Peyer's patch (tissue), 4 donors: ENCODE measurements at regions not wholly inside any gene's neighbourhood (a gene's known extent, or its start where the extent isn't known, plus 50 kb on each side); places are given as distances from the start of the nearest gene placed in this dataset.

ENCODE experiments used
- DNase-seq, 3 donors: peaks; one replicate each; pipeline ENCODE4 v3.0.0-alpha.2; 2017 to 2019
- H3K27ac ChIP-seq, 4 donors: fragments of 200-600 bp; sonication (generic); one replicate each; pipeline ENCODE4 v1.5.1; 2016 to 2019
- H3K27me3 ChIP-seq, 2 donors: fragments of 200-600 bp; sonication (generic); one replicate each; pipeline ENCODE4 v1.5.1; 2019
- H3K36me3 ChIP-seq, 3 donors: fragments of 200-600 bp; sonication (generic); one replicate each; pipeline ENCODE4 v1.5.1; 2016 to 2019
- H3K4me1 ChIP-seq, 4 donors: fragments of 200-600 bp; sonication (generic); one replicate each; pipeline ENCODE4 v1.5.1; 2016 to 2019
- H3K4me3 ChIP-seq, 4 donors: fragments of 200-600 bp; sonication (generic); 1 replicate in 3 of 4; 2 replicates in 1 of 4; pipeline ENCODE4 v1.5.1; 2016 to 2019; ENCODE audit warnings: mild to moderate bottlenecking in 1 of 4
- H3K9me3 ChIP-seq, 4 donors: fragments of 200-600 bp; sonication (generic); one replicate each; pipeline ENCODE4 v1.5.1; 2016 to 2019; ENCODE audit warnings: mild to moderate bottlenecking in 1 of 4
- CTCF ChIP-seq, 6 experiments: fragments of 450-650 bp in 4 of 6; fragments of 200-600 bp in 2 of 6; sonication (generic) in 1 of 6; IDR thresholded peaks; one replicate each; pipeline ENCODE4 v1.5.1; 2017 to 2019; ENCODE audit warnings: antibody characterized with exemption in 6 of 6, mild to moderate bottlenecking in 3 of 6, moderate library complexity in 1 of 6
- POLR2A ChIP-seq, 2 donors: fragments of 450-650 bp; IDR thresholded peaks; one replicate each; pipeline ENCODE4 v1.5.1; 2017; ENCODE audit warnings: antibody characterized with exemption in 2 of 2, mild to moderate bottlenecking in 2 of 2, moderate library complexity in 2 of 2

- Histone ChIP-seq H3K4me3 (no peak overlapping the region), H3K27me3 (no peaks in the 10 kb centered on the region), H3K4me1 (no peaks in the 10 kb centered on the region), H3K9me3 (no peaks in the 10 kb centered on the region), H3K36me3 (no peaks in the 10 kb centered on the region), H3K27ac (no peak overlapping the region)
- no peak for DNase-seq
- TF ChIP-seq CTCF (IDR thresholded peaks at IDR 0.05) (no peak), POLR2A (IDR thresholded peaks at IDR 0.05) (no peak)
Measured at GRCh38 chr15:35647303-35647702, 101.3 kb upstream of the DPH6 start.

DNA sequence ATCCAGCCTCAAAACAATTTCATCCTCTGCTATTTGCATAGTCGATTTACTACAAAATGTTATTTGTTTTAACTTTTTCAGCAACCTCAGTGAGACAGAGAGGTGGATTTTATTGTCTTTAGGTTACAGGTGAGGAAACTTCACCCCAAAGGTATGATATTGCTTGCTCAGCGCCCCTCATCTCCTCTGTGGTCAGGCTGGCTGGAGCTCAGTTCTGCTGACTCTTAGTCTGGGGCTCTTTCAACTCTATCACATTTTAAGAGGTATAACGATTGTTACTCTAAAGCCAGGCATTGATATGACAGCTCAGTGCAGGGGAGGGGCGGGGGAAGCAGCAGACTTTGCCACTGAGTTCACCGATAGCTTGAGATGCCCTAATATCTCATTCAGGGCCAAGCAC, 103.0 kb upstream of the DPH6 start:
- no peaks in the 10 kb centered on the region for H3K9me3 ChIP-seq
- no peaks in the 10 kb centered on the region for H3K4me1 ChIP-seq
- no peak overlapping the region for H3K4me3 ChIP-seq
- no peaks in the 10 kb centered on the region for H3K27me3 ChIP-seq
- H3K27ac ChIP-seq: no peak overlapping the region
- no peaks in the 10 kb centered on the region for H3K36me3 ChIP-seq
- no peak for DNase-seq
- TF ChIP-seq CTCF (IDR thresholded peaks at IDR 0.05): no peak
- TF ChIP-seq POLR2A (IDR thresholded peaks at IDR 0.05): no peak

- H3K27me3 ChIP-seq: no peaks in the 10 kb centered on the region
- no peaks in the 10 kb centered on the region for H3K4me1 ChIP-seq
- H3K4me3 ChIP-seq: no peak overlapping the region
- no peaks in the 10 kb centered on the region for H3K36me3 ChIP-seq
- no peak for DNase-seq
- TF ChIP-seq CTCF (IDR thresholded peaks at IDR 0.05) (no peak), POLR2A (IDR thresholded peaks at IDR 0.05) (no peak)
- no peaks in the 10 kb centered on the region for H3K9me3 ChIP-seq
- no peak overlapping the region for H3K27ac ChIP-seq
Measured at GRCh38 chr15:35649575-35649974, 103.6 kb upstream of the DPH6 start.

DNA sequence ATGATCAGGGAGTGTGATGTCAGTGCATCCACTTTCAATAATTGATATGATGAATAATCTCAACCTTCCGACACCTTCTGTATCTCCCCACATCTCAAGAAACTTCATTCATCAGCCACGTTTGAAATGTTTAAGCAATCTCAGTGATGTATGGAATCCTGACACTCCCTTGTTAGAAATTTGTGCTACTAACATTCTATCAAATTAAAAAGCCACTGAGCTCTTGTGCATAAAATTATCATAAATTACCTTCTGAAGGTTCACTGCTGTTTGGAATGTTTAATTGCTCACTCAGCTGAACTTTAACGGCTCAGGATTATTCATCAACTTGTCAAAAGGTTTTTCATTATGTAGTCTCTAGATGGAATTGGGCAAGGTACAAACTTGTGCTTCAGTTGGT, 108.4 kb upstream of the DPH6 start:
- Histone ChIP-seq H3K4me1 (no peaks in the 10 kb centered on the region), H3K4me3 (no peak overlapping the region), H3K9me3 (no peaks in the 10 kb centered on the region), H3K36me3 (no peaks in the 10 kb centered on the region), H3K27me3 (no peaks in the 10 kb centered on the region), H3K27ac (no peak overlapping the region)
- TF ChIP-seq CTCF (IDR thresholded peaks at IDR 0.05) (no peak), POLR2A (IDR thresholded peaks at IDR 0.05) (no peak)
- no peak for DNase-seq

- no peaks in the 10 kb centered on the region for H3K36me3 ChIP-seq
- TF ChIP-seq CTCF (IDR thresholded peaks at IDR 0.05) (no peak), POLR2A (IDR thresholded peaks at IDR 0.05) (no peak)
Measured at GRCh38 chr15:35657679-35658311, 111.8 kb upstream of the DPH6 start.

DNA sequence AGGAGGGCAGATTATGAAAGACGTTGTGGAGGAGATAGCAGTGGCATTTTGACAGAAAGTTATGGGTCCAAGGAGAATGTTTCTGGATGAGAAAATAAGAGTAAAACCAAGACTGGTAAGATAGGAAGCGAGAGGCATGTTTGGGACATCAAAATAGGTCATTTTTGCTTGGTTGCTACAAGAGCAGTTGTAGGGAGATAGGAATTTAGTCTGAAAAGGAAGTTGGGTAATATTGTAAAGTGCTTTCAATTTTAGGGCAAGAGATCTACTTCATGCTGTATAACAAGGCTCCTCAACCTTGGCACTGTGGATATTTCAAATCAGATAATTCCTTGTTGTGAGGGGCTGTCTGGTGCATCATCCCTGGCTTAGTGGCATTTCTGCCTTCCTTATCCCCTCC, 118.0 kb upstream of the DPH6 start:
- TF ChIP-seq CTCF (IDR thresholded peaks at IDR 0.05) (no peak), POLR2A (IDR thresholded peaks at IDR 0.05) (no peak)
- Histone ChIP-seq H3K27me3 (no peaks in the 10 kb centered on the region), H3K36me3 (no peaks in the 10 kb centered on the region), H3K9me3 (no peaks in the 10 kb centered on the region), H3K27ac (no peak overlapping the region), H3K4me3 (no peak overlapping the region), H3K4me1 (no peaks in the 10 kb centered on the region)
- no peak for DNase-seq

More at GRCh38 chr15:35657679-35658311, 111.8 kb upstream of the DPH6 start:
- Histone ChIP-seq H3K27me3 (no peaks in the 10 kb centered on the region), H3K27ac (no peak overlapping the region), H3K4me1 (no peaks in the 10 kb centered on the region), H3K4me3 (no peak overlapping the region), H3K9me3 (no peaks in the 10 kb centered on the region)
- DNase-seq: no peak
